Cardiac muscle cell (in vitro differentiated cells and primary cell): ENCODE measurements at regions not wholly inside any gene's neighbourhood (a gene's known extent, or its start where the extent isn't known, plus 50 kb on each side); places are given as distances from the start of the nearest gene placed in this dataset.

Experiments used
- DNase-seq, 2 donors: peaks; one replicate each; pipeline versions ENCODE4 v3.0.0 to v3.0.0-alpha.2; 2010 to 2017; ENCODE audit warnings: low read depth in 1 of 2, low spot score in 1 of 2
- H3K27ac ChIP-seq: fragments of 200-600 bp; sonication (generic); 2 replicates; pipeline ENCODE4 v1.5.1; 2016
- H3K27me3 ChIP-seq: fragments of 200-600 bp; sonication (generic); 2 replicates; pipeline ENCODE4 v1.6.0; 2016; ENCODE audit warnings: control low read depth
- H3K36me3 ChIP-seq: fragments of 200-600 bp; sonication (generic); 2 replicates; pipeline ENCODE4 v1.5.1; 2016; ENCODE audit warnings: control low read depth
- H3K4me1 ChIP-seq: fragments of 200-600 bp; sonication (generic); 2 replicates; pipeline ENCODE4 v1.8.1; 2017; ENCODE audit warnings: low read depth, mild to moderate bottlenecking, mixed run types
- H3K4me3 ChIP-seq: fragments of 200-600 bp; sonication (generic); 2 replicates; pipeline ENCODE4 v1.5.1; 2016; ENCODE audit warnings: mild to moderate bottlenecking
- H3K9me3 ChIP-seq: fragments of 200-600 bp; sonication (generic); 2 replicates; pipeline ENCODE4 v1.5.1; 2017; ENCODE audit warnings: low read depth, mild to moderate bottlenecking, control low read depth
- TF ChIP-seq, protein P1 (sequence below): IDR thresholded peaks from 2 replicates; pipeline ENCODE4 v1.5.1; 2012; ENCODE audit warnings: low read depth, mild to moderate bottlenecking, low read length

DNA sequence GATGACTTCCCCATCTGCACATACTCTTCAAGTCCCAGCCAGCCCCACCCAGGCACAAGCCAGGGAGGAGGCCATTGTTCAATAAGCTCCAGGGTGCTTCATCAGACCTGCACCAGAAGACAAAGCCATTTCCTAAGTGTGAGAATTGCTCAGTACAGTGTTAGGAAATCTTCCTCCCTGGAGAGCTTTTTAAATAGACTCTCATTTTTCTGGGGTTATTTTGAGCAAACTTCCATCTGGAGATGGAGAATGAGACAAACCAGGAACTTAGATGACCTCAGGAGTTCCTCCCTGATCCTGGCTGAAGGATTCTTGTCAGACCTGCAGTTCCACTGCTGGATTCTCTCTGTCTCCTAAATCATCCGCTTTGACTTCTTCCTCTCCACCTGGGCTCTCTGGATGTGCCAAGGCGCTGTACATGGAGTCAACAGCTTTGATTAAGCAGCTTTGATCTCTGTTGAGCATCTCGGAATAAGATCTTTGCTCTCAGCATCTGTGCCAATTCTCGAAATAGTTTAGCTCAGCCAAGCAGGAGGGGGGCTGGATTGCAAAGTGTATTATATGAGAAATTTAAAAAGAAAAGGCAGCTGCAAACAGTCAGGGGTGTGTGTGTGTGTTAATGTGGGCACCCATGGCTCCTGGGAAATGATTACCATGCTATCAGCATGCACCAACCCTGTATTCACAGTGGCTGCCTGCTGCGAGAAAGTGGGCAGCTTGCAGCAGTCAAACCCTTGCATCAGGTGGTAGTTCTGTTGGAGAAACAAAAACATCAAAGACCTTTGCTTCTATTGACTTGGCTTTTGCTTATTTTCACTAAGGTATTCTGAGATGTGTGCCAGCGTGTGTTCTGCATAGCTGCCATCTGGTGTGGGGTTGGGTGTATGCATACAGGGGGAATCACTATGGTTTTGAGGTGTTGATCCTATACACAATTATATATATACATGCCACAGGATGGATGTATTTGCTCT lies 70.2 kb upstream of the NAV2 start:
- peaks cover 93% of the 10 kb centered on the region for H3K27me3 ChIP-seq
- H3K27ac ChIP-seq, result no peak overlapping the region
- no peak overlapping the region for H3K4me3 ChIP-seq
- H3K36me3 ChIP-seq, result no peaks in the 10 kb centered on the region
- no peaks in the 10 kb centered on the region for H3K9me3 ChIP-seq
- DNase-seq, result peak in 1 of 2 donors; percentile 53
- no peaks in the 10 kb centered on the region for H3K4me1 ChIP-seq
- TF ChIP-seq, protein P1, sequence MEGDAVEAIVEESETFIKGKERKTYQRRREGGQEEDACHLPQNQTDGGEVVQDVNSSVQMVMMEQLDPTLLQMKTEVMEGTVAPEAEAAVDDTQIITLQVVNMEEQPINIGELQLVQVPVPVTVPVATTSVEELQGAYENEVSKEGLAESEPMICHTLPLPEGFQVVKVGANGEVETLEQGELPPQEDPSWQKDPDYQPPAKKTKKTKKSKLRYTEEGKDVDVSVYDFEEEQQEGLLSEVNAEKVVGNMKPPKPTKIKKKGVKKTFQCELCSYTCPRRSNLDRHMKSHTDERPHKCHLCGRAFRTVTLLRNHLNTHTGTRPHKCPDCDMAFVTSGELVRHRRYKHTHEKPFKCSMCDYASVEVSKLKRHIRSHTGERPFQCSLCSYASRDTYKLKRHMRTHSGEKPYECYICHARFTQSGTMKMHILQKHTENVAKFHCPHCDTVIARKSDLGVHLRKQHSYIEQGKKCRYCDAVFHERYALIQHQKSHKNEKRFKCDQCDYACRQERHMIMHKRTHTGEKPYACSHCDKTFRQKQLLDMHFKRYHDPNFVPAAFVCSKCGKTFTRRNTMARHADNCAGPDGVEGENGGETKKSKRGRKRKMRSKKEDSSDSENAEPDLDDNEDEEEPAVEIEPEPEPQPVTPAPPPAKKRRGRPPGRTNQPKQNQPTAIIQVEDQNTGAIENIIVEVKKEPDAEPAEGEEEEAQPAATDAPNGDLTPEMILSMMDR, result no peak

DNA sequence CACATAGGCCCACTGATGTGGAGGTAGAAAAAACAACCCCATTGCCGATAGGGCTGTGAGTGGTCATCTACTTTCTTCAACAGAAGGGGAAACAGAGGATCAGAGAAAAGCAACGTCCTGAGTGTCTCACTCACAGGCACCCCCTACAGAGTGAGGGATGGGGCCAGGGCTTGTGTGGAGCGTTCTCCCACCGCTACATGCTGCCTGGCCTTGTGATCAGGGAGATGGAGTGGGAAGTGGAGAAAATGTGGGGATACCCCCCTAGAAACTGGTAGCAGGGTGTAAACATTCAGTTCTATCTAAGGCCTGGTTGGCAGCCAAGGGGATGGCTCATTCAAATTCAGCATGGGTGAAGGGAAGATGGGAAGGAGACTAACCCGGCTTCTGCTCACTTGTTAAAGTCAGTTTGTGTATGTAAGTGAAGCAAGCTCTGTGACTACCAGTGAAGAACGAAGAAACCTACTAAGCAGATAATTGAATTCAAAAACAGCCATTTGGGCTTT lies 73.0 kb upstream of the NAV2 start:
- no peaks in the 10 kb centered on the region for H3K9me3 ChIP-seq
- no peak for DNase-seq

DNA sequence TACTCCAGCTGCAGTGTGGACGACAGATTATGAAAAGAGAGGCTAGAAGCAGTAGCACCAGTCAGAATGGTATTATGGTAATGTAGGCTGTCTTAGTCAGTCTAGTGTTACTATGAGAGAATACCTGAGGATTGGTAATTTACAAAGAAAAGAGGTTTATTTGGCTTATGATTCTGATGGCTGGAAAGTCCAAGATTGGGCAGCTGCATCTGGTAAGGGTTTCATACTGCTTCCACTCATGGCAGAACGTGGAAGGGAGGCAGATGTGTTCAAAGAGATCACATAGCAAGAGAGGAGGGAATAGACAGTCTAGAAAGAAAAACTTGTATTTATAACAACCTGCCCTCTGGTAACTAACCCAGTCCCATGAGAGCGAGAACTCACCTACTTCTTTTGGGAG lies 77.3 kb upstream of the NAV2 start:
- no peak for DNase-seq
- TF ChIP-seq, protein P1, result no peak

More for the DNA sequence above, 73.0 kb upstream of the NAV2 start:
- TF ChIP-seq, protein P1, result no peak
- Histone ChIP-seq H3K36me3 (no peaks in the 10 kb centered on the region), H3K27ac (no peak overlapping the region), H3K4me3 (no peak overlapping the region), H3K27me3 (peaks cover 79% of the 10 kb centered on the region), H3K4me1 (no peaks in the 10 kb centered on the region)

DNA sequence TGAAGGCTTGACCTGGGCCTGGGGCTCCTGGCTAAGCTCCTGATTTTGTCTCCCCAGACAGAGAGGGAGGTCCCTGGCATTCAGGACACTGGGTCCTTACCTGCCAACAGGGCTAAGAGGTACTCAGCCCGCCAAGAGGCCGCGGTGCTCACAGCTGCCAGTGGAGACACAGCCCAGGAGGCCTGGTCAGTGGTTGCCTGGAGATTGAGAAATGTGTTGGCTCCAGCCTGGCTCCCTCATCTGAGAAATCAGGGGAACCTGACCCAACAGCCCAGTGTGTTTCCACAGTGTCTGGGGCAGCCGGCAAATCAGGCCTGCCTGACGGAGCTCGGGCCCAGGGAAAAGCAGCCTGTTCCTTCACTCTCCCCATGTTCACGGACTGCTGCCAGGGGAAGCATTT lies 79.4 kb upstream of the NAV2 start:
- no peak overlapping the region for H3K27ac ChIP-seq
- H3K27me3 ChIP-seq, result peaks cover 69% of the 10 kb centered on the region
- H3K4me3 ChIP-seq, result no peak overlapping the region
- peak; percentile 17 to 77 for DNase-seq
- TF ChIP-seq, protein P1, result no peak
- H3K36me3 ChIP-seq, result no peaks in the 10 kb centered on the region
- no peaks in the 10 kb centered on the region for H3K9me3 ChIP-seq
- H3K4me1 ChIP-seq, result no peaks in the 10 kb centered on the region

More for the DNA sequence above, 77.3 kb upstream of the NAV2 start:
- Histone ChIP-seq H3K9me3 (no peaks in the 10 kb centered on the region), H3K27me3 (peaks cover 73% of the 10 kb centered on the region), H3K4me1 (no peaks in the 10 kb centered on the region), H3K4me3 (no peak overlapping the region), H3K27ac (no peak overlapping the region), H3K36me3 (no peaks in the 10 kb centered on the region)

DNA sequence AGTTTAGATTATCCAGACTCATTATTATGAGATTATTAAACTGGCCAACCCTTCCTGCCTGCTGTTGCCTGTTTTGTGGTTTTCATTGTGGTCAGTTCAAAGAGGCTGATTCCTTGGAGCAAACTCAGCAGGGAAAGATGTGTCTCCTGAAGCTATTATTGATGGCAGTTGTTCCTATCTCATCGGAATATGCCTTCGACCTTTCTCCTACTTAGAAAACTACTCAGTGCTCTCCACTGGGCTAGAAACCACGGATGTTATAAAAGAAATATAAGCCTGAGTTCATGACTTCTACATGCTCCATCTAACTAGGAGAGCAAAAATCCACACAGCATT lies 80.2 kb upstream of the NAV2 start:
- H3K9me3 ChIP-seq, result no peaks in the 10 kb centered on the region
- peaks cover 65% of the 10 kb centered on the region for H3K27me3 ChIP-seq
- no peaks in the 10 kb centered on the region for H3K36me3 ChIP-seq
- H3K4me1 ChIP-seq, result no peaks in the 10 kb centered on the region
- TF ChIP-seq, protein P1, result no peak
- H3K27ac ChIP-seq, result no peak overlapping the region
- H3K4me3 ChIP-seq, result no peak overlapping the region
- DNase-seq, result peak in 1 of 2 donors; percentile 48
